ENCODE measurements at regions not wholly inside any gene's neighbourhood (a gene's known extent, or its start where the extent isn't known, plus 50 kb on each side); places are given as distances from the start of the nearest gene placed in this dataset.
"Not testable (repeated sequence)": the region's sequence is repeated elsewhere in the genome, so short reads cannot be mapped to it uniquely, and the experiment has no call there.

DNA sequence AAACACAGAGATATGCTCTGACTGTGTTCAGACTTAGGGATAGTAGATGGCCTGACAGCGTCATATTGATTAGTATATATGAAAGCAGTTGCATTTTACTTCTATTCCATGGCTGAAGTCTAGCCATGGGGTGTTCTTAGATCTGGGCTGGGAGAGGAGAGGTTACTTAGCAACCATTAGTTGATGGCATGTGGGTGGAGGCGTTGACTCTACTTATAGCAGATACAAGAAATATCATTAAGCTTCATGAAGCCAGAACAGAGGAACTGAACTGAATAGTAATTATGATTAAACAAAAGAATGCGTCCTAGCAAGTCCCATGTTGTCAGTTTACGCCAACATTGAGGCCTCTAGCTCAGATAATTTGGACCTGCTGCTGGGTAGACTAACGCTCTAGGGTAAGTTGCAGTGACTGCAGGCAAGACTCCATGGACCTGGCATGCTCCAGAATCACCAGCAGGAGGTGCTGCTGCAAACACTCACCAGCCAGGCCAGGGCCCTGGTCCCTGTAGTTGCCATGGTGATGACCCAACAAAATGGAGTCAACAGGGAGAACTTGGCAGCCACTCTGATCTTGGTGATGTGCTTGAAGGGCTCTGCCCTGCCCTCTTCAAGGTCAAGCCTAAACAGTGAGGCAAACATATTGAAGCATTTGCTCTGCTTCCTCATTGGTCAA, 477.3 kb downstream of the PREX1 start:
- no peak for DNase-seq

DNA sequence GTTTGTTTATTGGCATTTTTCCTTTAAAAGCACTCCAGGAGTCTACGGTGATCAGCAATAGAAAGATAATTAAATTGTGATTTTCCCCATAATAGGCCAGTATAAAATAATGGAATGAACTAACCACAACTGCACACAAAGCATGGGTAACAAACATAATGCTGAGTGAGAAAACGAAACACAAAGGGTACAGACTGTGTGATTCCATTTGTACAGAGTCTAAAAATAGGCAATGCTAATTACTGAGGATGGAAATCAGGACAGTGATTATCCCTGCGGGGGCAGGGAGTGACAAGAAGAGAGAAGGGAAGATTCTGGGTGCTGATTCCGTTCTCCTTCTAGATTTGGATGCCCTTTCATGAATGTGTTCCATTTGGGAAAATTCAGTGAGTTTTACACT, 478.1 kb downstream of the PREX1 start:
- no peak for DNase-seq

DNA sequence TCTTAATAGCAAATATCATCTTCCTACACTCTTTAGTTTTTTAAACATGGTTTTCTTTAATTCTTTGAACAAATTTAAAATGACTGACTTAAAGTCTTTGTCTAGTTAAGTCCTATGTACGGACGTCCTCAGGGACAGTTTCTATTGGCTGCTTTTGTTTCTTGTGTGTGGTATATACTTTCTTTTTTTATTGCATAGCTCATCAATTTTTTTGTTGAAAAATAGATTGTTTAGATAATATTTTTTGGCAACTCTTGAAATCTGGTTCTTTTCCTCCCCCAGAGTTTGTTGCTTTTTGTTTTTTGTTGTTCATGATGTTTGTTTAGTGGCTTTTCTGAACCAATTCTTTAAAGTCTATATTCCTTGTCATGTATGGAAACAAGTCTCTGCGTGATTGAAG, 479.8 kb downstream of the PREX1 start:
- no peak for DNase-seq

DNA sequence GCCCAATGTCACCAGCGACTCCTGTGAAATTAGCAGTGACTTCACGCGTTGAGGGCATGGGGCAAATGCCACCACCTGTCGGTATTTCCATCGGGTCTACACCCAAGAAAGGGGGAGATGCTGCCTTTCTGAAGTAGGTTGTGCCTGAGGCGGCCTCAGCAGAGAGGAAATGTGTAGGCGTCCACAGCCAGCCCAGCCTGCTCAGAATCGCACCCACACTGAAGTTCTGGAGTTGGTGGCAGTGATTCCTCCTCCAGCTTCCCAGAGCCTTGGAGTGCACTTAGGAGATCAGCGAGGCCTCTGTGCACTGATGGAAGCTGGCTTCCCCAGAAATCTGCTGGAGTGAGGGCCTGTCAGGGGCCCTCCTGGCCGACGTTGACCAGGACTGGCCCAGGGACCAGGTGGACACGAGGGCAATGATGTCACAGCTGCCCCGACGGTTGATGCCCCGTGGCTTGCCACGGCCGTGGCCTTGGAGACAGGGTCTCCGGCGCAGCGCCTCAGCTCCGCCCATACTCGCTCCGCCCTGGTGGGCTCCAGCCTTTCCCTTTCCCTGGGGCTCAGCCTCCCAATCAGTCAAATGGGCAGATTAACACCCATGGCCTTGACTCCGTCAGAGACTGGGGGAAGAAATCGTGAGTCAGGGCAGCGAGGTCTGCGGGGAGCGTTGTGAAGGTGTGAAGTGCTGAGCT, 484.8 kb downstream of the PREX1 start:
- DNase-seq: no peak

DNA sequence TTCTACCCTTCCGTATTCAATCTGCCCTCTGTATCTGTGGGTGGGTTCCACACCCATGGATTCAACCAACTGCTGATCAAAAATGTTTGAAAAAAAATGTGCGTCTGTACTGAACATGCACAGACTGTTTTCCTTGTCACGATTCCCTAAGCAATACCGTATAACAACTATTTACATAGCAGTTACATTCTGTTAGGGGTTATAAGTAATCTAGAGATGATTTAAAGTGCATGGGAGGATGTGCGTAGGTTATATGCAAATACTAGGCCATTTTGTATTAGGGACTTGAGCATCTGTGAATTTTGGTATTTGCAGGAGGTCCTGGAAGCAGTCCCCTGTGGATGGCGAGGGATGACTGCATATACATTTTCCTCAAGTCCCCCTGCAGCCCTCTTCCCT, 486.9 kb downstream of the PREX1 start:
- DNase-seq: no peak

DNA sequence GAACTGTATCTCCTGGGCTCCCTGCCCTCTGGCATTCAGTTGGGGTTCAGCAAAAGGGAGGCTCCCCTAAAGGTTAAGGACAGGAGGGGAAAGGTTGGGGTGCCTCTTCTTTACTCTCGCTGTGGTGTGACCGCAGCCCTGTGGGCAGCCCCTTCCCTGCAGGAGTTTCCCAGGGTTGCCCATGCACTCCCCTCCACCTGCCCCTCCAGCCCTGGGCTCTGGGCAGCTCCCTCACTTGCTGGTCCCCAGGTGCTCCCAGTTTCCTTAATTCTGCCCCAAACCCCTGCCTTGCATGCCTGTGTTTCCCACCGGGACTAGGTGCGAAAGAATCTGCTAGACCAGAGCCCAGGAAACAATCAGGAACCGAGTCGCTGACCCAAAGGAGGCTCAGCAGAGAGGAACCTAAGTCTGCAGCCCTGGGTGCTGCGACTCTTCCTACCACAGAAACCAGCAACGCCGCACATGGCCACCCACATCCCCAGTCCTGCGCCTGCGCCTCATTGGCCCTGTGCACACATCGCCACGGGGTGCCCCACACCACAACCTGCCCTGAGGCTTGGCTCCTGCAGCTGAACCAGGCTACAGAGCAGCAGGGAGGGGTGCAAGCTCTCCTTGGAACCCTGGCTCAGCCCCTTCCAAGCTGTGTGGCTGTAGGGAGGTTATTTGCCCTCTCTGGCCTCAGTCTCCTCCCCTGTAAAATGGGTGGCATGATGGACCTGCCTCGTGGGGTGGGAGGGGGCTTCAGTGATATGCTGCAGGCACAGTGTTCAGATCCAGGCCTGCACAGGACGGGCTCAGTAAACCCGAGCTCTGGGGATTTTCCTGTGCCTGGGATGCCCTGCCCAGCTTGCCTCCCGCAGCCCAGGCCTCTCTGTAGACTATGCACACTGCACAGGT, 487.6 kb downstream of the PREX1 start:
- no peak for DNase-seq

DNA sequence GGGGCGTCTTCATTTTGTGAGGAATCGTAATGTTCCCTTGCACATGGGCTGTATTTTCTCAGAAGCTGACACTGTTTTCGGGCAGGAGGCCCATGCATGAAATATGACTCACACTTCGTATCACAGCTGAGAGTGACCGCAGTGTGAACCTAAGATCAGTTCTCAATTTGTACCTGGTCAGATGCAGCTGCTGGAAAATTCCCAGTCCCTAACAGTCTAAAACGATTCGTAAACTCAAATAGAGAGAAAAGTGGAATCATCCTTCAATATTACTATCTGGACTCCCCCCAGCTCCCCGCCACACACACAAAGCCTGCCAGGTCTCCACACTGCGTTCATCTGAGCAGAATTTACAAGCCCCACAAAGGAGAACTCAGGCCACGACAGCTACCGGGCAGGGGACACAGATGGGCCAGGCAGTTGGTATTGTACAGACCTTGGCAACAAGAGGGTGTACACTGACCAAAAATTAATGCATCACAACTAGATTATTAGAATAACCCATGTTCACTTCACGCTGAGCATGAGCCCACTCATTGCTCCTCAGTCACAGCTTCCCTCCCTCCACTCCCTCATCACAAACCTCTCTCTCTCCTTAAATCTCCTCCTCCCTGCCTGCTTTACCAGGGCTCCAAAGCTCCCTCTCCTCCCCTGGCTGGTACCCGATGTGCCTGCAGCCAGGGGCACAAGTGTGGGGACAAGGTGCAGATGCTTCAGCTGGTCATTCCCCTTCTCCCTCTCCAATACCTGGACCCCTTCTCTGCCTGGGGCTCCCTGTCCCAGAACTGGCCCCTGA, 488.4 kb downstream of the PREX1 start:
- no peak for DNase-seq

DNA sequence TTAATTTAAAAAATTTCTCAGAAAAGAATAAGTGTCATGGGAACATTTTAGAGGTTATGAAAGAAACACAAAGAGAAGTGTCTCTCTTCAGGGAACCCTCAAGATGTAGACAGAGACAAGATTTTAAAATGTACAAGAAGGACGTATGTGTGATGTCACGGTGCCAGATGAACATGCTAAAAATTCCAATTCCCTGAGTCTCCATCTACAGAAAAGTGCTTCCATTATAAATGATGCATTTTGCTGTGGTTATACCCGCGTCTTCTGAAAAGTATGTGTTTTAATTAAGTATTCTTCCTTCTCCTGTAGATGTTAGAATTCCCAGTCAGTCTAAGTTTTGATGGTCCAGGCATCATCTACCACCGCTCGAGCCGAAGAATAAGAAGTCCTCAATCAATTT, 489.1 kb downstream of the PREX1 start:
- DNase-seq: no peak

DNA sequence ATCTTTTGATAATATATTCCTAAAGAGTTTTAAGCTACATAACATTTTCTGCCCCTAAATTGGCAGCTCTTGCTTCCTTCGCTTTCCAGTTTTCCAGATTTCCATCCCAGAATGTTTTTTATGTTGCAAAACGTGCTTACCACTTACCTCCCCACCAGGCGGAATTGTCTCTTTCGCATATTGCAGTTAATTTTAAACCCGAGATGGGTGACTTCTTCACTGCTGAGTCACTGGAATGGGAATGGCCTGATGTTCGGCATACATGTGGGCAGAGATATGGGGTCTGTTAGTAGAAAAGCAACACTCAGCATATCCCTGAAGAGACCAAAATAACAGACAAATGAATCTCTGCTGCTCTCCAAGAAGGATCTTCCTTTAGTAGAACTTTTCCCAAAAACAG, 491.2 kb downstream of the PREX1 start:
- no peak for DNase-seq

DNA sequence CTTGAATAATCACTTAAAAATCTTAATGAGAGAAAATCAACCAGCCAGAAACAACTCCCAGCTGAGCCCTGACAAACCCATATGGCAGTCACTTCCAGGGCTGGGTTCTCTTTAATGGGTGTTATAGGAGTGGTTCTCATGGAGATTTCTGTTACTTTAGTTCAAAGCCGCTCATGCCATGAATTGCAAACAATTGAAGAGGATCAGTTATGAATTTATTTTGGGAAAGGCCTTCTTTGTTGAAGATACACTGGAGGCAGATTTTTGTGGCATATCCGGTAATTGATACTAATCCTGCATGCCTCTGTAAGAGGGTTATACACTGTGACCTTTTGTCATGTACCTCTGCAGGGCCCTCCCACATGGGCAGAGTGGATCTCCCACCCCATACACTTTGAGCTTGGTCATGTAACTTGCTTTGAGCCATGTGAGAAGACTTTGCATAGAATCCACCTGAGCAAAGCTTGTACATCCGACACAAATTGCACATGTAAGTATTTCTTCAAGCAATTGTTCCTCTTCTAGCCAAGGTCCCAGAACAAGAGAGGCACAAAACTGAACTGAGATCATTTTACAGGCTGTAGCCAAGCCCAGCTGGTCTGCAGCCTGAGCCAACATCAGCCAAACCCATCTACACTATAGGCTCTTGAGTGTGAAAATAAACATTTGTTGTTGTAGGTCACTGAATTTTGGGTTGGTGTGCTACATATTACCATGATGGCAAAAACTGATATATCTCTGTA, 492.3 kb downstream of the PREX1 start:
- no peak for DNase-seq

DNA sequence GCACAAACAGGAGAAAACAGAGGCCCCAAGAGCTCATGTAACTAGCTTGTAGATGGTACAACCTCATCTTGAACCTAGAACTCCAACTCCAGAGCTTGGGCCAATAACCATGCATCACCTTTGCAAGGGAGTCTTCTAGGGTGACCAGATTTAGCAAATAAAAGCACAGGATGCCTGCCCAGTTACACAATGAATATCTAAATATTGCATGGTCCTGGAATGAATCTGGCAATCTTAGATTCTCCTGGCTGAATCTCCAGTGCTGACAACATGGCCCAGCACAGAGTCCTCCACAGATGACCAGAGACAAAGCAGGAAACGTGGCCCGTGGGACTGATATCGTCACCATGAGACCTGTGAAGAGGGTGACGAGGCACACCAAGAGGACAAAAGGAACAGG, 494.1 kb downstream of the PREX1 start:
- no peak for DNase-seq

DNA sequence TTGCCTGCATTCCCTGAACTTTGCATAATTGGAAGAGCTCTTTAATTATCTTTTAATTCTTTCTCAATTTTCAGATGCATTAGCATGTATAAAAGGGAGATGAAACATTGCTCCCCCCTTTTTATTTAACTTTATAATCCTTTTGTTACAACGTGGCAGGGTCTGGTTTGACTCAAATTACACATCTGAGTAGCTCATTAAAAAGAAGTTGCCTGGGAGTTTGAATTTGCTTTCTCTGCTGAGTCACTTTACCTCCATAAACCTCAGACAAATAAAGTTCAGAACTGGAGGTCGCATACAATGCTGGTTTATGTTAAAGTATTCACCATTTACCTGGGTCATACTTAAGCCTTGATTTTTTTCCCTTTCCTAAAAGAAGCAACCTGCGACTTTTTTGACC, 495.2 kb downstream of the PREX1 start:
- no peak for DNase-seq

DNA sequence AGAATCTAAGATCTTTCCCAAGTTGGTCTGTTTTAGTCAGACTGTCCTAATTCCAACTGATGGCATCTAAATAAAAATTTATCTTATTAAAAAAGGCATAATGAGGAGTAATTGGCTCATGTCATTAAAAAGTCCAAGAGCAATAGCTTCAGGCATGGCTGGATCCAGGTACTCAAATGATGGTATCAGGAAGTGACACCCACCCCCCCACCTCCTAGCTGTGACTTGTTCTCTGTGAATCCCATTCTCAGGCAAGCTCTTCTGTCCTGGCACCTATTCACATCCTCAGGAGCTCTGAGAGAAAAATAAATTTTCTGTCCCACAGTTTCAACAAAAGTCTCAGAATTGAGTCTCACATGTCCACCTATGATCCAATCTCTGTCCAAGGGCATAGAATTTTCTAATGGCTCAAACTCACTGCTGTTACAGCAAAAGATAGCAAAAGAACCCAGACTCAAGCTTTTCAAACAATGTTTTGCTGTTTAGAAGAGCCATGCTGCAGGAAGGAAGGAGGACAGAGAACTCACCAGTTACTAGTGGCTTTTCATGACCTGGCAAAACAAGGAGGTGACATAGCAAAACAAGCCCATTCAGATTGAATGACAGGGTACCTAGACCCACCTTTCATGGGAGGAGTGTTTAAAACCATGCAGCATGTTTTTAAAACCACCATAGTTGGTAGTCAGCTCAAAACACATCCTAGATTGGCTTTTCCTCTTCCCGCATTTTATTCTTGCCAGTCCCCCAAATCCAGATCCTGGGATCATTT, 496.1 kb downstream of the PREX1 start:
- DNase-seq: no peak

DNA sequence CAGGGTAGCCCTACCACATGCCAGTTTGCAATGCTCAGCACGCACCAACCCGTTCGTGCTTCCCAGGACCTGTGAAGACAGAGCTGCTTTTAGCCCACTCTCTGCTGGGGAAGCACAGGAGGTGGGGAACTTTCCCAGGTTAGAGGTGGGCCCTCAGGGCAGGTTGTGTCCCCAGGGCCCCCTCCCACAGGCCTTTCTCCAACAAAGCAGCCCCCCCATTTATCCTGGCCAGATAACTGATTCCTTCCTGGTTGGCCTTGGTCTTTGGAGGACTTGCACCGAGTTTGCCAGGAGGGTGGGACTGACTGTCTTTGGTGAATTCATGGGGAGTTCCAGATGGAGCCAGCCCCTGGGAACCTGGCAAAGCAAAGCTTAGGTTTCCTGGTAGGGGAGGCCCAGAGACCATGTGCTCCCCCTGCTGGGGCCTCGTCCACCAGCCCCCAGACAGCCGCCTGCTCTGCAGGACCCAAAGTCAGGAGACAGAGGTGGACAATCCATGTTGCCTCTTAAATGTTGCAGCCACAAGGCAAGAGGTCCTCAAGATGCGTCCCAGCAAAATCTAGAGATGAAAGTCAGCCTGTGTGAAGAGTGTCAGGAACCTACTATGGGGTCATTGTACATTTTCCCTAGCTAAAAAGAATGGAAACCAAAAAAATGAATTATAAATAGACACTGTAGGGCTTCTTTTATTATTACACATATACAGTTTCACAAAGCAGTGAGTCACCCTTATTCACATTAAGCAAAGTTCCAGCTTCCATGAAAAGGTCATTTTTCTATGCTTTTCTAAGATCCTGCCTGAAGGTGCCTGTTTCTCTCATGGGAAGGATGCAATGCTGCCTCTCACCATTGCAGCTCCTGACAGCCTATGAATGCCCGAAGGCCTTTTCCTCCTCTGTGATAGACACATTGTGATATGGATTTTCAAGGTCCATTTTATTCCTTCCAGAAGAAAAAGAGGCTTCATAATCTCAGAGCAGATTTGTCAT, 497.8 kb downstream of the PREX1 start:
- no peak for DNase-seq

DNA sequence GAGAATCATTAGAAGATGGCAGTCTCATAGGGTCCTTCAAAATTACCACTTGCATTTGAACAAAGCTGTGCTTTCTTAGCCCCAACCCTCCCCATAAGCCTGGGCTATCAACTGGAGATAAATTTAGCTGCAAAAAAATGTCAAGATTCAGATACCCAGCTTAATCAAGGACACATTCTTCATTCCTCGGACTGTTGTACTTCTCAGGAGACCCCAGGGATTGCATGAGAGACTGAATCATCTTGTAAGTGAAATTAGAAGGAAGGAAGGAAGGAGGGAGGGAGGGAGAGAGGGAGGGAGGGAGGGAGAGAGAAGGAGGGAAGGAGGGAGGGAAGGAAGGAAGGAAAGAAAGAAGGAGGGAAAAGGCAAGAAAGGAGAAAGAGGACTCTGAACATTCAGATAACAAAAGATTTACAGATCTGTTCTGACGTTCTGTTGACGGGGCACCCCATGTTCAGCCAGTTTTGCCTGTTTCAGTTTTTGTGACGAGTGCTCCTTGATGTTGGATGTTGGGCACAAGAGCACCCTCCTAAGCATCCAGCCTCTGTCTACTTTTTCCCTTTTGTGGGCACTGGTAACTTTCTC, 498.7 kb downstream of the PREX1 start:
- DNase-seq: no peak

DNA sequence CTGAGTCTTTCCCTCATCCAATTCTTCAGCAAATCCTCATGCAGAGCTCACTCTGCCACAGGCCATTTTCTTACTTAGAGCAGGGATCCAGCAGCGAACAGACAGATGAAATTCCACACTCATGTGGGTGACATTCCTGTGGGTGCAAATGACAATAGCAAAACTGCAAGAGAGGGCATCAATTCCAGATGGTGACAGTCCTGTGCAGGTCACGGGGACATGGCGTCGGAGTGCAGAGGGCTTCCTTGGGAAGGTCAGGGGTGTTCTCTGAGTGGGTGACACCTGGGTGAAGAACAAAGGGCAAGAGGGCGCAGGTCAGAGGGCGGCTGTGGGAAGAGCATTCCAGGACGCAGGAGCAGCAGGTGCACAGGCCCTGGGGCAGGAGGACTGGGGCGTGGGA, 500.0 kb downstream of the PREX1 start:
- not testable (repeated sequence) for DNase-seq

DNA sequence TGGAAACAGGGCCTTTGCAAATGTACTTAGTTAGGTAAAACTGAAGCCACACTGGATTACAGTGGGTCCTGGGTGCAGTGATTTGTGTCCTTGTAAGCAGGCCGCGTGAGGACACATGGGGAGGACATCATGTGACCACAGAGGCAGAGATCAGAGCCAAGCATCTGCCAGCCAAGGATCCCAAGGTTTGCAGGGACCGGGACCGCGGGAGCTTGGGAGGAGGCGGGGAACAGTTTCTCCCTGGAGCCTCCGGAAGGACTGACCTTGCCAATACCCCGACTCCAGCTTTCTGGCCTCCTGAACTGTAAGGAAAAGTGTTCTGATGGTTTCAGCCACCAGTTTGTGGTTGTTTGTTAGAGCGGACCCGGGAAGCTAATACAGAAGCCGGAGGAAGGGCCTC, 500.9 kb downstream of the PREX1 start:
- no peak for DNase-seq

DNA sequence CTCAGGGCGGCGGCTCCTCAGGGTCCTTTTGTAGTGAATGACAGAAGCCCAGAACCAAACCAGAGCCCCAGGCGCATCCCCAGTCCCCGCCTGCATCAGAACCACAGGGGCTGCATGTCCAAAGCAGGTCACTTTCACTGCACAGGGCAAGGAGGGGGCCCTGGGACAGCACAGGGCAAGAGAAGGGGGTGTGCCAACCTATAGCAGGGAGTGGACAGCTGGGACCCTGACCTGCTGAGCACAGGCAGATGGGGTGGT, 501.4 kb downstream of the PREX1 start:
- no peak for DNase-seq

DNA sequence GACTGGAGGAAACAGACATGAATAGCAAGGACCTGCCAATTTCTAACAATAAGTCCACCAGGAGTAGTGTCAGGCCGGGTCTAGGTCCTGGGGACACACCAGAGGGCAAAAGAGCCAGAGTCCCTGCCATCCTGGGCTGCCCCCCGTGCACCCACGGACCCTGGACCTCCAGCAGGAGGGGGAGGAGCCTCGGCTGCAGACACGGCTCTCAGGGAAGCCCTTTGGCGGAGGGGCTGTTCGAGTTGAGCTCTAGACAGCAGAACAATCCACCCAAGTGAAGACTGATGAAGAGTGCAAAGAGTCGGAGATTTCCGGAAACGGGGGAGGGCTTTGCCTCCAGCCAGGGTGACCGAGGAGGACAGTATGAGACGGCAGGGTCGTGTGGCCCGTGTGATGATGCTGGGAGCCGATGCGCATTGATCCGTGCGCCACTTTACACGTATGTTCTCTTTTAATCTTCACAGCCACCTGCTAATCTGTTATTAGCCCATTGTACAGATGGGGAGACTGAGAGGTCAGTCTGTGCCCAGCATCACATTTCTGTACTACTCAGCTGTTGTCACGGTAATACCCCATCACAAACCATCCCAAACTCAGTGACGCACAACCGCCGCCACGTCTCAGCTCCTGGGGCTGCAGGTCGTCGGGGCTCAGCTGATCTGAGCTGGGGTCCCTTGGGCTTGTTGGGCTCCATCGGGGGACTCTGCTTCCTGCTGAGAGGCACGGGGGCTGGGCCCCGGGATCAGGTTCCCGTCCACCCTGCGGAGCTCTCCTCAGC, 502.0 kb downstream of the PREX1 start:
- no peak for DNase-seq
